NCI-H2107 (cell line): ENCODE measurements at regions not wholly inside any gene's neighbourhood (a gene's known extent, or its start where the extent isn't known, plus 50 kb on each side); places are given as distances from the start of the nearest gene placed in this dataset.

Source experiments
- DNase-seq: peaks from one replicate; lab custom pipeline; 2025; lab: John Stamatoyannopoulos, UW

DNA sequence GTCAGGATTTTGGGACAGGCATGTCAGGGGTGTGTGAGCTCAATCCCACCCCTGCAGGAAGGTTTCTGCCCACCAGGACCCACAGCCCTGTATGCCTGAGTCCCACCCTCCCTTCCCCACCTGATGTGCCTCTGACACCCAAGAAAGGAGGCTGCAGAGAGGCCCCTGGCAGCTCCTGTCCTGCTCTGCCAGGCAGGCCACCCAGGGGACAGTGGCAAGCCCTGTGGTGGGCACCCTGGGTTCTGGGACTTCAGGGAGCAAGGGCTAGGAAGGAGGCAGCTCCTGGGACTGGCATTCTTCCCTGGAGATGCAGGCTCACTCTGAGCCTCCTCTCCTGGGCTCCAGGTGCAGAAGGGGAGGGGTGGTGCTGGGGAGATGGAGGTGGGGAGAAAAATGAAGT, 234.5 kb upstream of the B3GAT1 start:
- no peak for DNase-seq

DNA sequence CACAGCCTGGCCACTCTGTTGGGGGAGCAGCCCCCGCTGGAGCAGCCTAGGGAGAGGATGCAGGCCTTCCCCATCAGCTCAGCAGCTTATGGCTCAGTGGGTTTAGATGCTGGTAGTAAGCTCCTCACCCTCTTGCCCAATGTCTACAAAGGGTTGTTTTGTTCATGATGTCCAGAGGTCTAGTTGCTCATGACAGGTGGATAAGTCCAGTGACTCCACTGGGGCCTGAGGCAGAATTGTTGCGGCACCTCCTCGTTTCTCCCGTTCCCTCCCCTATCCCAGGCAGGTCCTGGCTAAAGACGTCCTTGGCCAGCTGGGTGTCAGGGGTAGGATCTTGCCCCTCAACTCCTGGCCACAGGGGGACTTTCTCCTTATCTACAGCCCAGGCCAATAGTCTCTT, 233.5 kb upstream of the B3GAT1 start:
- DNase-seq = no peak

GRCh38 chr11:134644476-134645456, 232.7 kb upstream of the B3GAT1 start:
- DNase-seq = no peak

DNA sequence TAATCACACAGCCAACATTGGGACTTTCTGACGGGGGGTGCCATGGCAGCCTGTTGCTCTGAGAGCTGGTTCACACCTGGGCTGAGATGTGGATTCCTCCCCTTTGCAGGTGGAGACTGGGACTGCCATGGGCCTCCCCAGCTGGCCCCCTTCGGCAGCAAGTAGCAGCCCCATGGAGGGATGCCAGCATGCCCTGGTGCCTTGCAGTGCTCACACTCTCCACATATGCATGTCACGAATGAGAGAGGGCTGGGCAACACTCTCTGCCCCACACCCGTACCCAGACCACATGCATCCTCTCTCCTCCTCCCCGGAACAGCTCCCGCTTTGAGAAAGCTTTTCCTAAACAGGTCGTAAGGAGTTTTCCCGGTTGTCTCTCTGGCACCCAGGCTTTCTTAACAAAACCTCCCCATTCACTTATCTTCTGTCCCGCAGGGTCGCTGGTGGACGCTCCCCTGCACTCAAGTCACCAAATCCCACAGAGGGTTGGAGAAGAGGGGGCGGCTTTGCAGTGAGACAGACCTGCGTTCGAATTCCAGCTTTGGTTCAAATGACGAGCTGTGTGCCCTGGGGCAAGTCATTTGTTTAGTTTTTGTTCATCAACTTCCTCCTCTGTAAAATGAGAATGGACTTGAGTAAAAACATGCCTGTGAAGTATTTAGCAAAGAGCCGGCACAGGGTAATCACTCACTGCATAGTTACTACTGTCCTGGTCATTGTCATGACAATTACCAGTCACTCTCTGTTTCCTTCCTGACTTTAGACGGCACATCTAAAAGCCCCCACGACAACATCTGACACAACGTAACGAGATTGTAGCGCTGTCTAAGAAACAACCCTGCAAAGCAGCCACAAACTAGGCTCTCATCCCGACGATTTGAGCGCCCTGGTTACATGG, 231.3 kb upstream of the B3GAT1 start:
- no peak for DNase-seq

GRCh38 chr11:134642206-134642605, 230.2 kb upstream of the B3GAT1 start:
- no peak for DNase-seq

- DNase-seq = no peak
These were observed 229.2 kb upstream of the B3GAT1 start for GRCh38 chr11:134640971-134641968.

DNA sequence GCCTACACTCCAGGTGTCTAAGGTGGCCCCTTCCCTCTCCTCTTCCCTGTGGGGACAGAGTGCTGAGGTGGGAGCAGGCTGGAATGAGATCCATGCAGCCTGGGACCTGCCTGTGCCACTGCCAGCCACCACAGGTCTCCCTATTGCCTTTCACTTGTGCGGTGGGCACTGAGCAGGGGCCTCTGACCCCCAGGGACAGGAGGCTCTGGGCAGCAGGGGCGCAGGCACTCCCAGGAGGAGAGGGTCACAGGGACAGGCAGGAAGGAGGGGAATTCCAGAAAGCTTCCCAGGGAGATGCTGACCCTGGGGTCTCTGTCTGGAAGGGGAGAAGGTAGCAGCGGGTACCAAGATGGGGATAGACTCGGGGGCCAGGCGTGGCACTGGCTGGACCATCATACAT, 228.5 kb upstream of the B3GAT1 start:
- no peak for DNase-seq

- no peak for DNase-seq
These were observed 227.7 kb upstream of the B3GAT1 start for GRCh38 chr11:134639586-134640330.

- DNase-seq = no peak
These were observed 226.9 kb upstream of the B3GAT1 start for GRCh38 chr11:134638796-134639430.

DNA sequence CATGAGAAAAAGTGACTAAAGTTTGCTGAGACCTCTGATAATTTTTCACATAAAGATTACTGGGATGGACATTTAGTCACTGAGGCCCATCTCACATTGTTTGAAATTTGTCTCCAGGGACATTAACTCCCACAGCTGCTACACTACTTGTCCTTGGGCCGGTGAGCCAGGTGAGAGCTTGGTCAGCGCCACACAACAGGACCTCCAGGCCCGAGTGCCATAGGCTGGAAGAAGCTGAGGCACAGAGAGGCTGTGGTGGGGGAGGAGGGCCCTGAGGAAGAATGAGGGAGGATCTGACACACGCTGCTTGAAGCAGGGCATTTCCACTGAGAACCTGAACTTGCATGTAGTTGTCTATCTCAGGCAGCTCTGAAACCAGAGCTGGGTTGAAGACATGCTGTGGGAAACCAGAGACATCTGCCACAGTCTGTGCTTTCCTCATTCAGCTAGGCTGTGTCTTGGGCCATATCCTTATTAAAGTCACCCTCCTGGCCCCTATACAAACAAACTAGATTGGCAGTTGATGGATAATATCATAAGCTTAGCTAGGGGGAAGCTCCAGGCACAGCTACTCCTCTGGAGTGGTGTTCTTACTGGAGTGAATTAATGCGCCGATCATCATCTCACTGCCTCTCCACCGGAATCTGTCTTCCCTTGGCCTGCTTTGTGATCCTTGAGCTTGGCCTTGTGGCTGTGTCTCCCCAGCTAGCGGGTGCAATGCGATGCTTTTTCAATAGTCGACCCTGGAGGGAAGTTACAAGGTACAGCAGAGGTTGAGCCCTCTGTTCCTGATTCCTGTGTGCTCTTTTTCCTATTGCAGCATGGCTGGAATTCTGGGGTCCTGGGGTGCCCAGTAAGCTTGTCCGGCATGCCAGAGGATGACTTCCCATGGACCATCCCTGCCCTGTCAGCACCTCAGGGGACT, 225.3 kb upstream of the B3GAT1 start:
- DNase-seq = no peak

DNA sequence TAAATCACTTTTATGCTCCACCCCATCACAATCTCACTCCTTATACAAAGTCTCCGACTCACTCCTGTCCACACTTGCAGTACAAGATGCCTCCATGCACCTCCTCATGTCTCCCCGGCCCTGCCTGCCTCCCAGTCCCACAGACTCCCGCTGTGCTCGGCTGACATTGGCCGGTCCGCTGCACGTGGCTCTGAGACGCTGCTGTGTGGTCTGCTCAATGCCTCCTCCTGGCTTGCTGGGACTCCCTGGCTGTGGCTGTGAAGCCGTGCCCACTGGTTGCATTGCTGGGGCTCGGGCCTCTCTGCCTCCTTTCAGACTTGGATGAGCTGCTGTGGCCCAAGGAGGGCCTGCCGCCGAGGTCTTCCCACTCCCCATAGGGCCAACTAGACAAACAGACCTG, 224.0 kb upstream of the B3GAT1 start:
- DNase-seq = no peak

DNA sequence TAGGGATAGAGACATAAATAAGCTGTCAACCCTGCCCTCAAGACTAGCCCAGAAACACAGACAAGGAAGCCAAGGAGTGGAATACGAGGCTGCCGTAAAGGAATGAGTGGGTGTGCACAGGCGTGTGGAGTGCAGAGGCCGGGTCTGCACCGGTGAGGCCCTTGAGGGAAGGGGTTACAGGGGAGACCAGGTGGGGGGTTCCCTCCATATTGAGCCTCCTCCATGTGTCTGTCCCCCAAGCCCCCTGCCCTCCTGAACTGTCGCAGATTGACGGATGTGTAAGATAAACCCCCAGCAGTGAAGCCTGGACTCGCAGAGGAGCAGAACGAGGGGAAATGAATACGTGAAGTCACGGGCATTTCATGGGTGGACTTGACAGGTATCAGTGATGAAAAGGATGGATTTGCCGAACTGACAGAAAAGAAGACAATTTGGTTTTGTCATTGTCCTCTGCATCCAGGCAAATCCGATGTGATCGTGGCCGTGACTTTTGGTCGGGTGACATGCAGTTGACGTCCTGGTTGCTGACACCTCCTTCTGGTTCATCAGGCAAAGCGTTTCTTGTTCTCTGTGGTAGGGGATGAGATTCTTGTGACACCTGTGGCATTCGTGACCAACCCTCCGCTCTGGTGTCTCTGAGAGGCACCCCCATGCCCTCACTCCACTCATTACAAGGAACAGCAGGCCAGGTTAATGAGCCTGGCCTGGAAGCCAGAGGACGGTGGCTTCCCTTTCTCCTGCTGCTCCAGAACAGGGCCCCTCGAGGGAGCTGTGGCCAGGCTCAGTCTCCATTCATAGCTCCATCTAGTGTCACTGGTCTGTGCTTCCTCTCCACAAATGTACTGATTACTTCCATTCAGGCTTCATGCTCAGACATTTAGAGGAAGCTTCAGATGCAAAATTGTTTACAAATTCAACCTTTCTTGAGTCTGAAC, 223.1 kb upstream of the B3GAT1 start:
- DNase-seq = no peak

GRCh38 chr11:134633276-134633675, 221.2 kb upstream of the B3GAT1 start:
- DNase-seq = no peak

DNA sequence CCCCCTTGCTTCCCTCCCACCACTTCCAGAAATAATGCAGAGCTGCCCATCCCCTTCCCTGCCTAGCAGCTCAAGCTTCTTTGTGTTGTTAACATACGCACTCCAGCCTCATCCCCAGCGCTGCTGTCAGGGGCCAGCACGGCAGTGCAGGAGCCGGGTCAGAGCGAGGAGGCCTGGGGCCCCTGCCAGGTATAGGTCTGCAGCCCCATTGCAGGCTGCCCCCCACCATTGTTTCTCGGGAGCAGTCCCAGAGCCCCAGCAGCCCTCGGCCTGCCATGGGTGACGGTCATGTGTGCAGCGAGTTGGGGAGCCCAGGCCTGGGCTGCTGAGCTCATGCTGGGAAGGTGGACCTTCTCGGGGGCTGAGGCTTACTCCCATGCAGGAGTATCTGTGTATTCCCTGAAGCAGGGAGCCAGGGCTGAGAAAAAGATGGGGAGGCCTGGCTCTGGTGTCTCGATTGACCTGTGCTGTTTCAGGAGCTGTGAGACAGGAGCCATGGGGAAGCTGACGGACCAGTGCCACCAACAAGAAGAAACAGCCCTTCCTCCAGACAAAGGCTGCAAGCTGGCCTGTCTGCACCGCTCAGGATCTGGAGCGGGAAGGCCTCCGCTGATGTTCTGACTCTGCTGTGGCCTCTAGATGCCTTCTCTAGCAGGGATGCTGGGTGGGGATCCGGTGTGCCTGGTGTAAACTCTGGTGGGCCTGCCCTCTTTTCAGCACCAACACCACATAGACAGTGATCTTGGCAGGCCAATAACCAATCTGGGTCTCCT, 220.5 kb upstream of the B3GAT1 start:
- no peak for DNase-seq

DNA sequence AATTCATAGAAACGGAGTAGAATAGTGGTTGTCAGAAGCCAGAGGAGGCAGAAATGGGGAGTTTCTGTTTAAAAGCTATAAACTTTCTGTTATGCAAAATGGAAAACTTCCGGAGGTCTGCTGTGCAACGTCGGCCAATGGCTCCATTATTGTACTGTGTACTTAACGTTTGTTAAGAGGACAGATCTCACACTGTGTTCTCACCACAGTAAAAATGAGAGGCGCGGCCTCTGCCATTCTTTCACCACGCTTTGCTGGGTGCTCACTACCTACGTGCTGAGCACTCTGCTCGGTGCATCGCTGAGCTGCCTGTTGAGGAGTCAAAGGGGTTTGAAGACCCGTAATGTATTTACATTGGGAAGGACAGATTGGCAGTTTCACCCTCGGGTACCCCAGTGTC, 218.8 kb upstream of the B3GAT1 start:
- DNase-seq = no peak

DNA sequence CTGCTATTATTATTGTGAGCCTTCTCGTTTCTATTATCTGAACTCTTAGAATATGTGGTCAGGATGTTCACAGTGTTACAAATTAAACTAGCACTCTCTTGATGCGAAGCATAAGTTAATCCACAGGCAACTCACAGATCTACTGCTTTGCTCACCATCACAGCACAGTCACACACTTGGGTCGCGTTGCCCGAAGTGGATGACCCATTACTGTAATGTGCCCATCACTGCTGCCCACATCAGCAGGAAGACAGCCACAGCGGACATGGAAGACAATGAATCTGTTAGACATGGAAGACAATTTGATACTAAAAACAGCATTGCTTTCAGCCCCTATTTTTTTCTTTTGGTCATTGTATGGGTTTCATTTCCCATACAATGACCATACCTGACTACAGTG, 216.4 kb upstream of the B3GAT1 start:
- no peak for DNase-seq

GRCh38 chr11:134626032-134626431, 214.0 kb upstream of the B3GAT1 start:
- DNase-seq = no peak
